WTC11 (cell line): ENCODE measurements at regions not wholly inside any gene's neighbourhood (a gene's known extent, or its start where the extent isn't known, plus 50 kb on each side); places are given as distances from the start of the nearest gene placed in this dataset.

Source experiments
- TF ChIP-seq, protein P1 (sequence below): sonication (generic); formaldehyde crosslinking; IDR thresholded peaks from 2 replicates; pipeline ENCODE4 v1.8.0; 2023; ENCODE audit warnings: mild to moderate bottlenecking, missing genetic modification reagents
- TF ChIP-seq, protein P2 (sequence below): fragments of 200-600 bp; IDR thresholded peaks from 2 replicates; pipeline ENCODE4 v1.8.0; 2022; ENCODE audit warnings: antibody characterized with exemption

DNA sequence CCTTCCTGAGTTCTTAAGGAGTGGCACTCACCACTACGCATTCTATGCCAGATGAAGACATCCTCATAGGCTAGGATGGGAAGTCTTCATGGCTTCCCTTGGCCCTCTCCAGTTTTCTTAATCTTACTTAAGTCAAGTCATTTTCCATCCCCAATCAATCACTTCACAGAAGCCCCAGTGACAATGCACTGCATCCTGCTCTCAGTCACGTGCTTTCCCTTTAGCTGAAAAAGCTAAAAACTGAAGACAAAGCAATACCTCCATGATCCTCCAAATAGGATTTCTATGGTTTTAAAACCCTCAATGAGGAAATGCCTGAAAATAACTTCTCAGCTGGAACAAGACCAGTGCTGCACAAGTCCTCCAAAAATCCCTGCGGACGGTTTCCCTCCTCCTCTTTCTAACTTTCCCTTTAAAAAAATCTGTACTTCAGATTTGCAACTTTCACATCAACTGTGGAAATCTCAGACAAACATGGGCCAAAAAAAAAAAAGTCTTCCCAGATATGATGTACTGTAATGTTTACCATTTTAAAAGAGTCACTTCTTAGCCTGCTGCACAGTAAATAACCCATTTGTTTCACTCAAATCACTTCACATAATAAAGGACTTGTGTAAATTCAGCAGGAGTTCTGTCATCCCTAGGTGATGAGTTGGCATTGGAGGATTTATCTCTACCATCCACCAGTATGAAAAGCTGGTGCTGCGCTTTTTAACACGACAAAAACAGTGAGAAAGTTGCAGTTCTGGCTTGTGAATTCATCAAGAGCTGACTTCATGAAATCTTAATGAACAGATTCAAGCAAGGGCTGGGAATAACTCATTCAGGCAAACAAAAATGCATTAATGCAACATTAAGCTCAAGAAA is 590.0 kb upstream of the NOX3 start:
- TF ChIP-seq, protein P1, sequence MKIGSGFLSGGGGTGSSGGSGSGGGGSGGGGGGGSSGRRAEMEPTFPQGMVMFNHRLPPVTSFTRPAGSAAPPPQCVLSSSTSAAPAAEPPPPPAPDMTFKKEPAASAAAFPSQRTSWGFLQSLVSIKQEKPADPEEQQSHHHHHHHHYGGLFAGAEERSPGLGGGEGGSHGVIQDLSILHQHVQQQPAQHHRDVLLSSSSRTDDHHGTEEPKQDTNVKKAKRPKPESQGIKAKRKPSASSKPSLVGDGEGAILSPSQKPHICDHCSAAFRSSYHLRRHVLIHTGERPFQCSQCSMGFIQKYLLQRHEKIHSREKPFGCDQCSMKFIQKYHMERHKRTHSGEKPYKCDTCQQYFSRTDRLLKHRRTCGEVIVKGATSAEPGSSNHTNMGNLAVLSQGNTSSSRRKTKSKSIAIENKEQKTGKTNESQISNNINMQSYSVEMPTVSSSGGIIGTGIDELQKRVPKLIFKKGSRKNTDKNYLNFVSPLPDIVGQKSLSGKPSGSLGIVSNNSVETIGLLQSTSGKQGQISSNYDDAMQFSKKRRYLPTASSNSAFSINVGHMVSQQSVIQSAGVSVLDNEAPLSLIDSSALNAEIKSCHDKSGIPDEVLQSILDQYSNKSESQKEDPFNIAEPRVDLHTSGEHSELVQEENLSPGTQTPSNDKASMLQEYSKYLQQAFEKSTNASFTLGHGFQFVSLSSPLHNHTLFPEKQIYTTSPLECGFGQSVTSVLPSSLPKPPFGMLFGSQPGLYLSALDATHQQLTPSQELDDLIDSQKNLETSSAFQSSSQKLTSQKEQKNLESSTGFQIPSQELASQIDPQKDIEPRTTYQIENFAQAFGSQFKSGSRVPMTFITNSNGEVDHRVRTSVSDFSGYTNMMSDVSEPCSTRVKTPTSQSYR (CRISPR knock-in tag): no peak
- TF ChIP-seq, protein P2, sequence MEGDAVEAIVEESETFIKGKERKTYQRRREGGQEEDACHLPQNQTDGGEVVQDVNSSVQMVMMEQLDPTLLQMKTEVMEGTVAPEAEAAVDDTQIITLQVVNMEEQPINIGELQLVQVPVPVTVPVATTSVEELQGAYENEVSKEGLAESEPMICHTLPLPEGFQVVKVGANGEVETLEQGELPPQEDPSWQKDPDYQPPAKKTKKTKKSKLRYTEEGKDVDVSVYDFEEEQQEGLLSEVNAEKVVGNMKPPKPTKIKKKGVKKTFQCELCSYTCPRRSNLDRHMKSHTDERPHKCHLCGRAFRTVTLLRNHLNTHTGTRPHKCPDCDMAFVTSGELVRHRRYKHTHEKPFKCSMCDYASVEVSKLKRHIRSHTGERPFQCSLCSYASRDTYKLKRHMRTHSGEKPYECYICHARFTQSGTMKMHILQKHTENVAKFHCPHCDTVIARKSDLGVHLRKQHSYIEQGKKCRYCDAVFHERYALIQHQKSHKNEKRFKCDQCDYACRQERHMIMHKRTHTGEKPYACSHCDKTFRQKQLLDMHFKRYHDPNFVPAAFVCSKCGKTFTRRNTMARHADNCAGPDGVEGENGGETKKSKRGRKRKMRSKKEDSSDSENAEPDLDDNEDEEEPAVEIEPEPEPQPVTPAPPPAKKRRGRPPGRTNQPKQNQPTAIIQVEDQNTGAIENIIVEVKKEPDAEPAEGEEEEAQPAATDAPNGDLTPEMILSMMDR: no peak
